HUDEP-2 (cell line): ENCODE measurements at regions not wholly inside any gene's neighbourhood (a gene's known extent, or its start where the extent isn't known, plus 50 kb on each side); places are given as distances from the start of the nearest gene placed in this dataset.
"Not testable (repeated sequence)": the region's sequence is repeated elsewhere in the genome, so short reads cannot be mapped to it uniquely, and the experiment has no call there.

Experiments used
- DNase-seq, 76 experiments: peaks; one replicate each; lab custom pipeline; 2025; ENCODE audit not compliant: unreplicated experiment in 76 of 76; lab: John Stamatoyannopoulos, UW

- DNase-seq, result no peak
Observed at GRCh38 chr2:181787310-181788048, 104.1 kb upstream of the ITPRID2 start.

DNA sequence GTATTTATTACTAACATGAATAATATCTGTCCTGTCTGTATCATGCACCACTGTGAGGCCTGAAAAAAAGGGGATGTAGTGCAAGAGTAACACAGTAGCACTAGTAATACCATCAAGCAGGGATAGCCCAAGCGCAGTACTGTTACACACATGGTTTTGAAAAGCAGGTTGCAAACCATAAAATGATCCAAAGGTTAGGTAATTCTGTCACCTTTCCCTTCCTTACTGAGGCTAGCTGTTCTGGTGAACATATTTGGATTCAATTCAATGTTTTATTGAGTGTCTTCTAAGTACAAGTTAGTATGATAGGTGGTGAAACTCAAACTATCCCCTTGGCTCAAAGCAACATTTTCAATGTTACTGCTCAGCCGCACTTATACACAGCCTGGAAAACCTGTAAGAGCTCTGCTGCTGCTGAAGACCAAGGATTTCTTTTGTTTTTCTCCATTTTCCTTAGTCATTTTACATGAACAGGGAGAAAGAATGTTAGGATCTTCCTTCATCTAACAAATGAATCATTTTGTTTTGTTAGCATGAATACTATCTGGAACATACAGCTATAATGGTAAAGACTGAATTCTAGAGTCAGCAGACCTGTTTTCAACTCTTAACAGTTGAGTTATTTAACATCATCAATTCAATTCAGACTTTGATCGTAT lies 102.5 kb upstream of the ITPRID2 start:
- DNase-seq, result no peak

DNA sequence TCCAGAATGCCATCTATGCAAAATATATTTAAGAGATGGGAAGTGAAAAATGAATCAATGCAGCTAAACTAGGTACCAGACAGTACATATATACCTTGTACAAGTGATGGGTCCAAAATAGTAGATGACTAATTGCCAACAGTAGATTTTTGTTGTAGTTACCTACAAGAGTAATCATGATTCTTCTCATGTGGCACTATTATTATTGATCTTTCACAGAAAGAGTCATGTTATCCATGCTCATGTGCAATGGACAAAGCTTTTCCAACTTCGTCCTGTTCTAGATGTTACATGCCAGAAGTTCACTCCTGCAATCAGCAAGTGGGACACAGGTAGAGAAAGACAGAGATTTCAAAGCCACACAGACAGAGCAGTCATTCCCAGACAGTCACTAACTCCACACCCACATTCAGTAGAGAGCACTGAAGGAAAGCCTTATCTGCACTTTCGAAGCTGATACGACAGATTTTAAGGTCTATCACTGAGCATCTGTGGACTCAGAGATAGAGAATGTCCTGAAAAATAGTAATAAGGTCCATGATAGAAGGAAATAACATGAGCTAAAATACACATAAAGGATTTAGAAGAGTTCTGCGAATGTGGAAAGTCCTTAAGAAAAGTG lies 101.6 kb upstream of the ITPRID2 start:
- DNase-seq, result no peak

DNA sequence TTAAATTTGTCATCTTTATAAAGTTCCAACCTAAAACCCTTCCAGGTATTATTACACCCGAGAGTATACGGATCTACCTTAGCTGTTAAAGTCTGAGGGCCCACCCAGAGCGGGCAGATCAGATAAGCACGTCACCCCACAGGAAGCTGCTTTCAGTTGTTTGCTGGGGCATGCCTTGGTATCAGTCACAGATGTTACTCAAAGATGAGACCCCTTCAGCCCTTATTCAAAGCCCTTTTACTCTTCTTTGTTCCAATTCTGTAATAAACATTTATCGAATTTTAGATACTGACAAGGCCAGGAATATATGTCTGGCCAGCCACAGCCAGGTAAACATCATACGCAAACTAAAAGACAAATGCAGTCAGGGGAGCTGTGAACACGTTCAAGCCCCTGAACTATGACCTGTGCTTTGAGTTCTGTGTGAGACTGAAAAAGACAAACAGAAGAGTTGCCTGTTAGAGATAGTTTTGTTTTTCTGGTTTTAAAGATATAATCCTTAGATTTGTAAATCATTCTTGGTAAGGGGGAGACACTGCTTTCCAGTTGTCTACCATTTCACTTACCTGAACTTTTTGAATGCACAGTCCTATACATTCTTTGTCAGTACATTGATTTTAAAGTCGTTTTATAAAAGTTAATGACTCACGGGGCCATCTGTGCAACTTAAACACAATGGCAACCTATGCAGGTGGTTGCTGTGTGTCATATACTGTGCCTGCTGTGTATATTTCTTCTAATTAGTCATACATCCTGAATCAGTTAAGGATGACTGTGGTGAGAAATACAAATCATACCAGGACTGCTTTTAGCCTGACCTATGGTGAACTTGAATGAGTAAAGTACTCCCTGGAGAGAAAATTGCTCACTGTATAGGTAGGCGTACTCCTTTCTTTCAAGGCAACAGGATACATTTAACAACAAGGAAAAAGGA lies 100.5 kb upstream of the ITPRID2 start:
- peak in 2 of 76 experiments; percentile 2 to 7 for DNase-seq

- no peak for DNase-seq
Observed at GRCh38 chr2:181792906-181793305, 98.6 kb upstream of the ITPRID2 start.

GRCh38 chr2:181798022-181798421 lies 93.5 kb upstream of the ITPRID2 start:
- no peak for DNase-seq

GRCh38 chr2:181802300-181802699 lies 89.2 kb upstream of the ITPRID2 start:
- DNase-seq, result not testable (repeated sequence)

GRCh38 chr2:181803903-181804799 lies 87.4 kb upstream of the ITPRID2 start:
- DNase-seq, result not testable (repeated sequence)

GRCh38 chr2:181805228-181806038 lies 86.1 kb upstream of the ITPRID2 start:
- peak in 8 of 76 experiments; percentile 6 to 36 (median 19) for DNase-seq

GRCh38 chr2:181806039-181806392 lies 85.5 kb upstream of the ITPRID2 start:
- no peak for DNase-seq

DNA sequence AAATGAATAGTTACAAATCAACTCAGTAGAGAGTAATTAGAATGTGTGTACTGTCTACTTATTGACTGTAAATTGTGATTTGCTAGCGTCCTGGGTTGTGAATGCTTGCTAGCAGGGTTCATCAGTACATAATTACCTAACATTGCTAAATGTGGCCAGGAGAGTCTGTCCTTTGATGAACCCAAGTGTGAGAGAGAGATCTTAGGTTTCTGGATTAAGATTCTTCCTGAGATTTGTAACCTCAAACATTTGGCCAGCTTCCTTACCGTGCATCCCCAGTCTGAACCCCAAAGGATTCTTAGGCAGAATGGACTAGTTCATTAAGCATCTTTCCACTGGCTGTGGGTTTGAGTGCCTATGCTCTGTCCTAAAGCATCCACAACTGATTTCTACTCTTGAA lies 84.0 kb upstream of the ITPRID2 start:
- DNase-seq, result no peak

DNA sequence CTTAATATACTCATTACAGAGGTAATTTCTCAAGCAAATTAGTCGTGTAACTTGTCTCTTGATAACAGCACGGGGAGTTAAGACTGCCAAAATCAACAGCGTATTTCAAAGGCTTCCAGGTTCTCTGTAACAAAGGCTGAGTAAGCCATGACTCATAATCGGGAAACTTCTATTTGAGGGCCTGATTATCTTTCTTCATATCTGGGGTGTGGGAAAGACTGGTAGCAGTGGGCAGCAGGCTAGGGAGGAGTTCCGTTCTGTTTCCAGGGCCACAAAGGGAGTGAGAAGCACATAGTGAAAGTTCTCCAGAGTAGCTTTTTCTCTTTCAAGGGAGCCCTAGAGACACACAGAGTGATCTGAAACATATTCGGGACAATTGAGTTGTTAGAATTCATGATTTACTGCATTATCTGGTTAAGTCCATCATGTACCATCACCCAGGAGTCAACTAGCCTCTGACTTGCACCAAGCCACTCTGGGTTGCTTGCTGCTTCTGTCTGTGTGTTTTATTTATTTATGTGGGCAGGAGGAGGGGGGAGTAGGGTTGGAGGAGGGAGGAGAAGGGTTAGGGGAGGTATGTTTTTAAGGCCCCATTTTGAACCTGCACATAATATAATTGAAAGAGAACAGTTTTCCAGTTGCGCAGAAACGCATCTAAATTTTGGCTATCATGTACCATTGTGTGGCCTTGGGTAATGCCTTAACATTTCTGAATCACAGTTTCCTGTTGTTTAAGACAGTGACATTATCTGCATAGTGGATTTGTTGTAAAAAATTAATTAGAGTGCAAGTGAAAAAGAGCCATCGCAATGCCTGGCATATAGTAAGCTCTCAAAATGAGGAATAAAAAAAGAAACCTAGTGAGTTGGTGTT lies 80.5 kb upstream of the ITPRID2 start:
- peak in 60 of 76 experiments; percentile 3 to 76 (median 41) for DNase-seq

DNA sequence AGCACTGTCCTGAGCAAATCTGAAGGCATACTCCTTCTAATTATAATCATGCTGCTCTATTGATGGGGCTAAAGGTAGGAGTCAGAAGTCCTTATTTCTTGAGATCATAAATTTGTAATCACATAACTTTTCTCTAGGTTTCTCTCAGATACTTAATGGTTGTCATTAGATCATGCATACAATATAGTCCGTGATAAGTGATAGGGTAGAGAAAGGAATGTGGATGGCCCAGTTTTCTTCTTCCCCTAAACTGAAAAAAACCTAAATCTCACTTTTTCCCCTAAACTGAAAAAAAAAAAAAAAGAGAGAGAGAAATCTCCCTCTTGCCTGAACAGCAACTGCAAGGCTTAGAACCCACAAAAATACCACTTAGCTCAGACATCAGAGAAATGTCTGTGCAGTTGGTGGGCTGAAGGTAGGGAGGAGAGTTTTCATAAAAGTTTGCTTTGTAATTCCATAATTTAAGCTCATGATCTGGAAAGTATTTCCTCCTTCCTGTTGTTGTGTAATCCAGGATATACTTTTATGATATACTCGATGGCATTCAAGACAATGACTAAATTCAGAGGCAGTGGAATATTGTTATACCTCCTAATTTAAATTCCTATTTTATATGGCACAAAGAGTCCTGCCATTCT lies 79.3 kb upstream of the ITPRID2 start:
- no peak for DNase-seq

DNA sequence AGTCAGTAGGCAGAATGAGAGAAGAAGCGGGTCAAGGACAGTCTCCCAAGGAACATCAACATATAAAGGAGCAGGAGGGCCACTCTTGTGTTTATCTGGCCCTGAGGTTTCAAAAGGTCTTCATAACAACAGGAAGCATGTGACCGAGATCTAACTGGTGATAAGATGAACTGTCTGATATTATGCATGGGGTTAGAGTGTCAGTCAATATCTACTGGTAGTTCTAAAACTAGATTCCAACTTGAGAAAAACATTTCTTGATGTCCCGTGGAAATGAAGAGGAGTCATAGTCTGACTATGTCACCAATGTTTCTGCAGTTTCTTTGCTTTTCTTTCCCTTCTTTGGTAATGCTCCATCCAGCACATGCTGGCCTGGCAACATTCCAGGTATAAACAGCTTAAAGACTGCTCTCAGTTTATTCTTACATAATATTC lies 77.5 kb upstream of the ITPRID2 start:
- DNase-seq, result no peak

DNA sequence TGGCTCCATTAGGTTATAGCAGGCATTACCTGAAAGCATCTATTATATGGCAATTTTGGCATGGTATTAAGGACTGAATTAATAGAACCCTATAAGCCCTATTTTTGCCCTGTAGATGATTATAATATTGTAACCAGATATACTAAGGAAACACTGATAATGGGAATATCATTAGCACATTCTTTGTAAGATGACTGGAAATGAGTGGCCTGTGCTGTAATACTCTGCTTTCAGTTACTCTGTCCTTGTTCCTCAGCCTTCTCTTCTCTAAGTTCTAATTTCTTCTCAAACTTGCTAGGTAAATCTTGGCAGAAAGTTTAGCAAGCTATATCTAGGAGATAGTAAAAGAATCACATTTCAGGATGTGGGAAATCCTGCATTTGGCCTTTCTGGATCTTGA lies 74.0 kb upstream of the ITPRID2 start:
- no peak for DNase-seq

GRCh38 chr2:181818058-181818680 lies 73.4 kb upstream of the ITPRID2 start:
- DNase-seq, result no peak

DNA sequence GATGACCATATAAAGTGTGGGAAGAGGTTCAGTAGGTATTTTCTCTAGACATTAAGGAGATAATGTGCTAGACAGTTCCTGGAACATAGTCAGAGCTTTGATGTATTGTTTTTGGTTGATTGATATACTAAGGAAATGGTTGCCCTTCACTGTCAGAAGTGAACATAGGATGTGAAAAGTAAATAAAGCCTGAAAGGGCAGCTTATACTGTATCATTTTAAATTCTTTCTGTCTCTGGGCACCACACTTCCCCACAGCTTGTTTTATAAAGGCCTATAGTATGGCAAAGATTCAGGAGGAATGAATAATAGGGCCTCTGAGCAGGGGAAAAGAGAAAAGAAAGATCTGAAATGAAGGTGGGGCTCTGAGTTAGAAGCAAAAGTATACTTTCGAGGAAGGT lies 72.7 kb upstream of the ITPRID2 start:
- DNase-seq, result no peak
